ENCODE measurements at regions not wholly inside any gene's neighbourhood (a gene's known extent, or its start where the extent isn't known, plus 50 kb on each side); places are given as distances from the start of the nearest gene placed in this dataset.

- no peak for DNase-seq
These were observed 75.5 kb upstream of the IRS4 start for GRCh38 chrX:108811891-108812290.

- no peak for DNase-seq
These were observed 58.9 kb upstream of the IRS4 start for GRCh38 chrX:108795240-108795639.
